ENCODE measurements at regions not wholly inside any gene's neighbourhood (a gene's known extent, or its start where the extent isn't known, plus 50 kb on each side); places are given as distances from the start of the nearest gene placed in this dataset.
"Not testable (repeated sequence)": the region's sequence is repeated elsewhere in the genome, so short reads cannot be mapped to it uniquely, and the experiment has no call there.

GRCh38 chr1:149841597-149842238 lies 57.6 kb upstream of the BOLA1 start:
- no CpG with 5 or more reads among the region's 53 CpGs for WGBS
- not testable (repeated sequence) for H3K9me3 ChIP-seq (ENCODE audit: insufficient read depth, low read depth, low read length)

GRCh38 chr1:149842458-149843064 lies 56.8 kb upstream of the BOLA1 start:
- no CpG with 5 or more reads among the region's 62 CpGs for WGBS
- not testable (repeated sequence) for H3K27me3 ChIP-seq (ENCODE audit: insufficient read depth, low read length); H3K9ac ChIP-seq (ENCODE audit: low read depth, low read length); H3K4me3 ChIP-seq (ENCODE audit: low read length); H3K27ac ChIP-seq (ENCODE audit: low read depth, low read length); H3K36me3 ChIP-seq (ENCODE audit: insufficient read depth, low read length); H3K9me3 ChIP-seq (ENCODE audit: insufficient read depth, low read depth, low read length)
- H3K4me1 ChIP-seq (ENCODE audit: insufficient read depth, low read length): peaks cover 29% of the 10 kb centered on the region

More at GRCh38 chr1:149841597-149842238, 57.6 kb upstream of the BOLA1 start:
- H3K4me3 ChIP-seq (ENCODE audit: low read length); H3K36me3 ChIP-seq (ENCODE audit: insufficient read depth, low read length); H3K9ac ChIP-seq (ENCODE audit: low read depth, low read length); H3K27ac ChIP-seq (ENCODE audit: low read depth, low read length); H3K27me3 ChIP-seq (ENCODE audit: insufficient read depth, low read length): not testable (repeated sequence)
- peaks cover 20% of the 10 kb centered on the region for H3K4me1 ChIP-seq (ENCODE audit: insufficient read depth, low read length)

- under 1% methylated on average over 10 of the region's 16 CpGs for WGBS
- Histone ChIP-seq H3K4me3 (ENCODE audit: low read length) (peak overlapping the region; percentile 99), H3K9me3 (ENCODE audit: insufficient read depth, low read depth, low read length) (no peaks in the 10 kb centered on the region), H3K27me3 (ENCODE audit: insufficient read depth, low read length) (no peaks in the 10 kb centered on the region), H3K36me3 (ENCODE audit: insufficient read depth, low read length) (no peaks in the 10 kb centered on the region), H3K27ac (ENCODE audit: low read depth, low read length) (peak overlapping the region; percentile 83), H3K4me1 (ENCODE audit: insufficient read depth, low read length) (peaks cover 38% of the 10 kb centered on the region), H3K9ac (ENCODE audit: low read depth, low read length) (peak overlapping the region; percentile 98)
These were observed 55.8 kb upstream of the BOLA1 start for GRCh38 chr1:149843431-149844041.

- H3K36me3 ChIP-seq (ENCODE audit: insufficient read depth, low read length): no peaks in the 10 kb centered on the region
- H3K9me3 ChIP-seq (ENCODE audit: insufficient read depth, low read depth, low read length): no peaks in the 10 kb centered on the region
- peak overlapping the region; percentile 87 for H3K27ac ChIP-seq (ENCODE audit: low read depth, low read length)
- H3K9ac ChIP-seq (ENCODE audit: low read depth, low read length): peak overlapping the region; percentile 98
- peak overlapping the region; percentile 99 for H3K4me3 ChIP-seq (ENCODE audit: low read length)
- 0% methylated on average over 1 of the region's 3 CpGs for WGBS
- H3K4me1 ChIP-seq (ENCODE audit: insufficient read depth, low read length): peaks cover 44% of the 10 kb centered on the region
- H3K27me3 ChIP-seq (ENCODE audit: insufficient read depth, low read length): no peaks in the 10 kb centered on the region
These were observed 55.3 kb upstream of the BOLA1 start for GRCh38 chr1:149844101-149844500.

GRCh38 chr1:149844650-149845255 lies 54.6 kb upstream of the BOLA1 start:
- H3K4me1 ChIP-seq (ENCODE audit: insufficient read depth, low read length): peaks cover 46% of the 10 kb centered on the region
- peak overlapping the region; percentile 98 for H3K9ac ChIP-seq (ENCODE audit: low read depth, low read length)
- peak overlapping the region; percentile 87 for H3K27ac ChIP-seq (ENCODE audit: low read depth, low read length)
- H3K27me3 ChIP-seq (ENCODE audit: insufficient read depth, low read length): no peaks in the 10 kb centered on the region
- no peaks in the 10 kb centered on the region for H3K36me3 ChIP-seq (ENCODE audit: insufficient read depth, low read length)
- peak overlapping the region; percentile 99 for H3K4me3 ChIP-seq (ENCODE audit: low read length)
- WGBS: 34% methylated on average over 4 of the region's 4 CpGs
- H3K9me3 ChIP-seq (ENCODE audit: insufficient read depth, low read depth, low read length): no peaks in the 10 kb centered on the region

GRCh38 chr1:149845416-149845815 lies 54.0 kb upstream of the BOLA1 start:
- Histone ChIP-seq H3K36me3 (ENCODE audit: insufficient read depth, low read length) (no peaks in the 10 kb centered on the region), H3K4me3 (ENCODE audit: low read length) (peak overlapping the region; percentile 99), H3K27me3 (ENCODE audit: insufficient read depth, low read length) (no peaks in the 10 kb centered on the region), H3K9ac (ENCODE audit: low read depth, low read length) (peak overlapping the region; percentile 98), H3K27ac (ENCODE audit: low read depth, low read length) (peak overlapping the region; percentile 87), H3K4me1 (ENCODE audit: insufficient read depth, low read length) (peaks cover 46% of the 10 kb centered on the region), H3K9me3 (ENCODE audit: insufficient read depth, low read depth, low read length) (no peaks in the 10 kb centered on the region)
- WGBS: 4% methylated on average over 3 of the region's 3 CpGs

- Histone ChIP-seq H3K27me3 (ENCODE audit: insufficient read depth, low read length) (no peaks in the 10 kb centered on the region), H3K9me3 (ENCODE audit: insufficient read depth, low read depth, low read length) (no peaks in the 10 kb centered on the region), H3K4me1 (ENCODE audit: insufficient read depth, low read length) (peaks cover 46% of the 10 kb centered on the region), H3K36me3 (ENCODE audit: insufficient read depth, low read length) (no peaks in the 10 kb centered on the region), H3K4me3 (ENCODE audit: low read length) (peak overlapping the region; percentile 99), H3K27ac (ENCODE audit: low read depth, low read length) (peak overlapping the region; percentile 87), H3K9ac (ENCODE audit: low read depth, low read length) (peak overlapping the region; percentile 56; the same call in 1 of the 2 replicates)
- 68% methylated on average over 3 of the region's 3 CpGs for WGBS
These were observed 53.3 kb upstream of the BOLA1 start for GRCh38 chr1:149846042-149846441.

GRCh38 chr1:149846593-149847466 lies 52.5 kb upstream of the BOLA1 start:
- H3K4me3 ChIP-seq (ENCODE audit: low read length): peak overlapping the region; percentile 99
- H3K9ac ChIP-seq (ENCODE audit: low read depth, low read length): no peak overlapping the region; the same call in 1 of the 2 replicates
- peak overlapping the region; percentile 43 for H3K27ac ChIP-seq (ENCODE audit: low read depth, low read length)
- H3K36me3 ChIP-seq (ENCODE audit: insufficient read depth, low read length): no peaks in the 10 kb centered on the region
- H3K4me1 ChIP-seq (ENCODE audit: insufficient read depth, low read length): peaks cover 46% of the 10 kb centered on the region
- H3K27me3 ChIP-seq (ENCODE audit: insufficient read depth, low read length): no peaks in the 10 kb centered on the region
- 93% methylated on average over 3 of the region's 3 CpGs for WGBS
- no peaks in the 10 kb centered on the region for H3K9me3 ChIP-seq (ENCODE audit: insufficient read depth, low read depth, low read length)

- peaks cover 46% of the 10 kb centered on the region for H3K4me1 ChIP-seq (ENCODE audit: insufficient read depth, low read length)
- no peaks in the 10 kb centered on the region for H3K27me3 ChIP-seq (ENCODE audit: insufficient read depth, low read length)
- peak overlapping the region; percentile 75 for H3K27ac ChIP-seq (ENCODE audit: low read depth, low read length)
- 28% methylated on average over 3 of the region's 3 CpGs for WGBS
- peak overlapping the region; percentile 89 for H3K4me3 ChIP-seq (ENCODE audit: low read length)
- H3K9ac ChIP-seq (ENCODE audit: low read depth, low read length): peak overlapping the region; percentile 96
- no peaks in the 10 kb centered on the region for H3K36me3 ChIP-seq (ENCODE audit: insufficient read depth, low read length)
- no peaks in the 10 kb centered on the region for H3K9me3 ChIP-seq (ENCODE audit: insufficient read depth, low read depth, low read length)
These were observed 50.8 kb upstream of the BOLA1 start for GRCh38 chr1:149848340-149849110.
